GM10266 (cell line): ENCODE measurements at regions not wholly inside any gene's neighbourhood (a gene's known extent, or its start where the extent isn't known, plus 50 kb on each side); places are given as distances from the start of the nearest gene placed in this dataset.
"Not testable (repeated sequence)": the region's sequence is repeated elsewhere in the genome, so short reads cannot be mapped to it uniquely, and the experiment has no call there.

Source experiments
- DNase-seq: peaks from one replicate; pipeline ENCODE4 v3.0.0; 2012; ENCODE audit errors: extremely low spot score
- CTCF ChIP-seq: IDR thresholded peaks from 2 replicates; pipeline ENCODE4 v1.5.1; 2012; ENCODE audit warnings: mild to moderate bottlenecking, low read depth; ENCODE audit not compliant: control insufficient read depth, insufficient read depth; ENCODE audit errors: missing control alignments

- DNase-seq = no peak
- no peak for TF ChIP-seq CTCF
Observed at GRCh38 chr14:71400871-71401321, 493.6 kb downstream of the PCNX1 start.

GRCh38 chr14:71402415-71402814, 495.2 kb downstream of the PCNX1 start:
- not testable (repeated sequence) for DNase-seq

GRCh38 chr14:71403656-71404055, 496.4 kb downstream of the PCNX1 start:
- no peak for DNase-seq
- TF ChIP-seq CTCF = no peak

GRCh38 chr14:71405676-71406075, 498.4 kb downstream of the PCNX1 start:
- no peak for TF ChIP-seq CTCF
- no peak for DNase-seq

- TF ChIP-seq CTCF = no peak
- no peak for DNase-seq
Observed at GRCh38 chr14:71408362-71409030, 501.2 kb downstream of the PCNX1 start.

GRCh38 chr14:71410578-71411284, 503.5 kb downstream of the PCNX1 start:
- no peak for TF ChIP-seq CTCF
- no peak for DNase-seq

- no peak for TF ChIP-seq CTCF
- no peak for DNase-seq
Observed at GRCh38 chr14:71411285-71411595, 504.0 kb downstream of the PCNX1 start.
